ENCODE measurements at regions not wholly inside any gene's neighbourhood (a gene's known extent, or its start where the extent isn't known, plus 50 kb on each side); places are given as distances from the start of the nearest gene placed in this dataset.

- no peaks in the 10 kb centered on the region for H3K27me3 ChIP-seq
- H3K4me3 ChIP-seq, result no peak overlapping the region
- ATAC-seq (no peak), DNase-seq (no peak)
- intact Hi-C loops (cut with DNase I), result no loop called here
- TF ChIP-seq, protein P1, sequence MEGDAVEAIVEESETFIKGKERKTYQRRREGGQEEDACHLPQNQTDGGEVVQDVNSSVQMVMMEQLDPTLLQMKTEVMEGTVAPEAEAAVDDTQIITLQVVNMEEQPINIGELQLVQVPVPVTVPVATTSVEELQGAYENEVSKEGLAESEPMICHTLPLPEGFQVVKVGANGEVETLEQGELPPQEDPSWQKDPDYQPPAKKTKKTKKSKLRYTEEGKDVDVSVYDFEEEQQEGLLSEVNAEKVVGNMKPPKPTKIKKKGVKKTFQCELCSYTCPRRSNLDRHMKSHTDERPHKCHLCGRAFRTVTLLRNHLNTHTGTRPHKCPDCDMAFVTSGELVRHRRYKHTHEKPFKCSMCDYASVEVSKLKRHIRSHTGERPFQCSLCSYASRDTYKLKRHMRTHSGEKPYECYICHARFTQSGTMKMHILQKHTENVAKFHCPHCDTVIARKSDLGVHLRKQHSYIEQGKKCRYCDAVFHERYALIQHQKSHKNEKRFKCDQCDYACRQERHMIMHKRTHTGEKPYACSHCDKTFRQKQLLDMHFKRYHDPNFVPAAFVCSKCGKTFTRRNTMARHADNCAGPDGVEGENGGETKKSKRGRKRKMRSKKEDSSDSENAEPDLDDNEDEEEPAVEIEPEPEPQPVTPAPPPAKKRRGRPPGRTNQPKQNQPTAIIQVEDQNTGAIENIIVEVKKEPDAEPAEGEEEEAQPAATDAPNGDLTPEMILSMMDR (IDR thresholded peaks at IDR 0.05), result no peak
- no peaks in the 10 kb centered on the region for H3K36me3 ChIP-seq
- H3K9me3 ChIP-seq, result peaks cover 0 to 8% (median 0%) of the 10 kb centered on the region in 11 donors
- H3K27ac ChIP-seq, result no peak overlapping the region
- H3K4me1 ChIP-seq, result no peaks in the 10 kb centered on the region
- WGBS, 2 donors, result 86 to 89% methylated on average over 2 of the region's 2 CpGs
These were observed 410.5 kb upstream of the LRRC7 start for GRCh38 chr1:69157046-69157756.

DNA sequence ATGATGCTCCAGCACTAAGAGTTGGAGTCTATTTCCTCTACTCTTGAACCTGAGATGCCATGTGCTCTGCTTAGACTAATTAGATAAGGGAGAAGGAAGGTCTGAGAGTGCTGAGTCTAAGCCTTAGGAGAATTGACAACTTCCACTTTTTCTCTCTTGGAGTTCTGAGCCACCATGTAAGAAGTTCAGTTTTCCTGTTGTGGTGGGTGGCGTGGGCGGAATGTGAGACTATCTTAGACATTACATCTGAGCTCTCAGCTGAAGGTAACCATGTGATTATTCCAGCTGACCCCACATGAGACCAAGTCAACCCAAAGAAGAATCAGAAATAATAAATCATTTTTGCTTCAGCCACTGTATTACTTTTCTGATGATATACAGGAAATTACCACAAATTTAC, 404.5 kb upstream of the LRRC7 start:
- Histone ChIP-seq H3K27me3 (no peaks in the 10 kb centered on the region), H3K4me1 (no peaks in the 10 kb centered on the region), H3K36me3 (no peaks in the 10 kb centered on the region), H3K9me3 (peaks cover 0 to 5% (median 0%) of the 10 kb centered on the region in 11 donors), H3K4me3 (no peak overlapping the region), H3K27ac (no peak overlapping the region)
- 89 to 92% methylated on average over 2 of the region's 2 CpGs for WGBS, 2 donors
- ATAC-seq (no peak), DNase-seq (no peak)
- intact Hi-C loops (cut with DNase I), result no loop called here
- TF ChIP-seq, protein P1 (IDR thresholded peaks at IDR 0.05), result no peak

DNA sequence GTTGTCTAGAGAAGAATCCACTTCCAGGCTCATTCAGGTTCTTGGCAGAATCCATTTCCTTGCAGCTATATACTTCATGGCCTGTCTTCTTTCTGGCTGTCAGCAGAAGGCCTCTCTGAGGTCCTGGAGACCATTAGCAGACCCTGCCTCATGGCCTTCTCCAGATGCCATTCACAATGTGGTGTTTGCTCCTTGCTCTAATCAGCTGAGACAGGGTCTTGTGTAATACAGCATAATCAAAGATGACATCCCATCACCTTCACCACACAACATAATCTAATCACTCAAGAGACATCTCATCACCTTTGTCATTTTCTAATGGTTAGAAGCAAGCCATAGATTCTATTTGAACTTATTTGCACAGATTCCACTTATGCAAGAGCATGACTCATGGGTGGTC, 403.9 kb upstream of the LRRC7 start:
- Histone ChIP-seq H3K4me3 (no peak overlapping the region), H3K27me3 (no peaks in the 10 kb centered on the region), H3K4me1 (no peaks in the 10 kb centered on the region), H3K27ac (no peak overlapping the region), H3K9me3 (peaks cover 0 to 6% (median 0%) of the 10 kb centered on the region in 11 donors), H3K36me3 (no peaks in the 10 kb centered on the region)
- ATAC-seq (no peak), DNase-seq (no peak)
- intact Hi-C loops (cut with DNase I), result no loop called here
- TF ChIP-seq, protein P1 (IDR thresholded peaks at IDR 0.05), result no peak

DNA sequence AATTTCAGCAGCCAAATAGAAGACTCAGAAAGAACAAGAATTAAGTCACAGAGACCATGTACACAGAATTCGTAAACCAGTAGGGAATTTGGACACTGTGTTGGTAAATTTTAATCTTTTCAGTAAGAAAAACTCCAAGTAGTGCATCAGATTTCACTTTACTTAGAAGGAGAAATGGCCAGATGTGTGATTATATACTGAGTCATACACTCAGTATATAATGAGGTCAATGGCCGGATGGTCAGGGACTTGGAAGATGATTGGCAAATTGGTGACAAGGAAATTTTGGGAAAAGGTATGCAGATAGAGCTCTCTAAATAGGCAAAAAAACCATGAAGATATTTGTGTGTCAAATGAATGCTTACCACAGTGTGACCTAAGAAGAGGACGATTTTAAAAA, 399.8 kb upstream of the LRRC7 start:
- Histone ChIP-seq H3K9me3 (peaks cover 0 to 18% (median 0%) of the 10 kb centered on the region in 11 donors), H3K4me3 (no peak overlapping the region), H3K27ac (no peak overlapping the region), H3K27me3 (no peaks in the 10 kb centered on the region), H3K4me1 (no peaks in the 10 kb centered on the region), H3K36me3 (no peaks in the 10 kb centered on the region)
- intact Hi-C loops (cut with DNase I), result no loop called here
- DNase-seq, result no peak
- WGBS, 2 donors, result 73 to 85% methylated on average over 3 of the region's 3 CpGs
- ATAC-seq, result no peak
- TF ChIP-seq, protein P1 (IDR thresholded peaks at IDR 0.05), result no peak

All from heart right ventricle (tissue), 16 donors.